IPS-NIHi7 (cell line): ENCODE measurements at regions not wholly inside any gene's neighbourhood (a gene's known extent, or its start where the extent isn't known, plus 50 kb on each side); places are given as distances from the start of the nearest gene placed in this dataset.

Experiments
- DNase-seq: peaks from one replicate; pipeline ENCODE4 v3.0.0; 2012; ENCODE audit warnings: mixed read lengths; ENCODE audit errors: extremely low spot score

DNA sequence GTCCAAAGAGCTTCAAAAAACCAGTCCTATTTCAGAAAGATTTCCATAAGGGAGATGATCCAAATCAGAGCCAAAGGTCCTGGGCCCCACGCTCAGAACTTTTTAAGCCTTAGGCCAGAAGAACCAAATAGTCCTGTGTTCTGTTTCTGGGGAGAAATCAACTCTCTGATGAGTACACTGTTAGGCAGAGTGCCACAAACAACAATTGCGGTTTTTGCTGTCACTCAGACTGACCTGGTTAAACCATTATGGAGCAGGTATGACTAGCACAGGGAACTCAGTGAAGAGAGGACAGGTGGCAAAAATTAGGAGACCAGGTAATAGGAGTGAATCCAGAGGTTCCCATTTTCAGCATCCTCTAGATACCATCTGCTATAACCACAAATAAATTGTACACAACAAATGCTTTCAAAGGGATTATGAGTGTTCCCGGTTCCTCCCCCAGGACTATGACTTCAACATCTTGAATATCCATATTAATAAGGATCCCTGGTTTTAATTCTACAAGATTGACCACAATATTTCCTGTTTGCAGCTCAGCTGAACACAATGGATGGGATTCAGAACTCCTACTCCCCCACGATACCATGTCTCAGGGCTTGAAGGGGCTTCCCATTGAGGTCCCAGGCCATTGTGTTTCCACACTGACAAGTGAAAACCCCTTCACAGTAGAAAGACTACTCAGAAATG lies 52.1 kb upstream of the FREM1 start:
- no peak for DNase-seq

GRCh38 chr9:14961372-14962068 lies 51.3 kb upstream of the FREM1 start:
- no peak for DNase-seq

GRCh38 chr9:14960881-14961280 lies 50.7 kb upstream of the FREM1 start:
- DNase-seq, result no peak
